ENCODE measurements at regions not wholly inside any gene's neighbourhood (a gene's known extent, or its start where the extent isn't known, plus 50 kb on each side); places are given as distances from the start of the nearest gene placed in this dataset.
A peak's percentile ranks its signal among the peaks of the same experiment; 100 is the strongest.

DNA sequence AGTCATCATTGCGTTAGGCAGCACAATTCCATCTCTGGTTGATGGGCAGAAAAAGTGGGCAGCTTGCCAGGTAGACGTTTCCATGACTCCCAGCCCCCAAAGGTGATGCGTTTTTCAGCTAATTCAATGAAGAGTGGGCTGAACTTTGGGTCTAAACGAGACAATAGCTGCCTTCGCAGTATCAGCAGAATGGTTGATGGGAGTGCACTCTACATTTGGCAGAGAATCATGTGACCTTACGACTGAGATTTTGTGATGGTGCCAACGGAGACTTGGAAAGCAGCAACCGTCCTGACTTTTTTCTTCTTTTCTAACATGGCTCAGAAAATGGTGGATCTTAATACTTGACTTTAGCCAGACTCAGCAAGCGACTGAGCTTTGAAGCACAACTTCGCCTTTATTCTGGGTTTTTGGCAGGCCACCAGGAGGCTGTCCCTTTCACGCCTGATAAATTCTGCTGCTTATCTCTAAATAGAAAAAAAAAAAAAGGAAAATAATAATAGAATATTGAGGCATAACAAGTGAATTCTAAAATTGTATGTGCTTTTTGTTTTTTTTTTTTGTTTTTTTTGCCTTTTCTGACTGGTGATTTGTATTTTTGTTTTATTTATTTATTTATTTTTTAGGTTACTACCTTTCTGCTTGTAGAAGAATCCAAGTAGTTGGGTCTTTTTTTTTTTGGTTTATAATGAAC lies 804.8 kb downstream of the USP25 start:
- Mint-ChIP-seq H3K27me3 (ENCODE audit: low read depth) (no peaks in the 10 kb centered on the region), H3K27ac (peak overlapping the region; percentile 93), H3K9me3 (peaks cover 19% of the 10 kb centered on the region), H3K4me3 (peak overlapping the region; percentile 53), H3K4me1 (peaks cover 42% of the 10 kb centered on the region), H3K36me3 (peaks cover 26% of the 10 kb centered on the region)
- no peak for TF ChIP-seq CTCF (IDR thresholded peaks at IDR 0.05; ENCODE audit: unreplicated experiment)
- DNase-seq (ENCODE audit: low spot score in 2 of 2, unreplicated experiment in 2 of 2): peak in 1 of 2 experiments; percentile 64

DNA sequence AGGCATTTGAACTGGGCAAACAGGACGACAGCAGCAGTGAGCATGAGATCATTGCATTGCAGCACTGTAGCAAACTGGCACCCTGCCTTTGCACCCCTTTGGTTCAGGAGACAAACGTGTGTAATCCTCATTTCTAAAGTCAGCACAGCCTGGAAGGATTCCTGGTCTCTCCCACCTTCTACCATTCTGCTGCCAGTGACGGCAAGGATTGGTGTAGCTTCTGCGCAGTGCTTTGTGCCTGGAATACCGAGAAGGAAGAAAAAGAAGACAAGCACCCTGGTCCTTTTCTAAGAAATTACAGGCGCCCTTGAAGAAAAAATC lies 805.3 kb downstream of the USP25 start:
- no peak for DNase-seq (ENCODE audit: low spot score in 2 of 2, unreplicated experiment in 2 of 2)
- peak overlapping the region; percentile 37 for H3K4me3 Mint-ChIP-seq
- H3K27me3 Mint-ChIP-seq (ENCODE audit: low read depth): no peaks in the 10 kb centered on the region
- TF ChIP-seq CTCF (IDR thresholded peaks at IDR 0.05; ENCODE audit: unreplicated experiment): no peak
- peaks cover 27% of the 10 kb centered on the region for H3K36me3 Mint-ChIP-seq
- H3K9me3 Mint-ChIP-seq: peaks cover 16% of the 10 kb centered on the region
- H3K27ac Mint-ChIP-seq: peak overlapping the region; percentile 93
- peaks cover 42% of the 10 kb centered on the region for H3K4me1 Mint-ChIP-seq

- H3K4me3 Mint-ChIP-seq: no peak overlapping the region
- TF ChIP-seq CTCF (IDR thresholded peaks at IDR 0.05; ENCODE audit: unreplicated experiment): no peak
- H3K27ac Mint-ChIP-seq: peak overlapping the region; percentile 93
- no peak for DNase-seq (ENCODE audit: low spot score in 2 of 2, unreplicated experiment in 2 of 2)
- H3K27me3 Mint-ChIP-seq (ENCODE audit: low read depth): no peaks in the 10 kb centered on the region
- peaks cover 16% of the 10 kb centered on the region for H3K9me3 Mint-ChIP-seq
- H3K36me3 Mint-ChIP-seq: peaks cover 28% of the 10 kb centered on the region
- H3K4me1 Mint-ChIP-seq: peaks cover 42% of the 10 kb centered on the region
Observed at GRCh38 chr21:16535626-16536025, 805.8 kb downstream of the USP25 start.

DNA sequence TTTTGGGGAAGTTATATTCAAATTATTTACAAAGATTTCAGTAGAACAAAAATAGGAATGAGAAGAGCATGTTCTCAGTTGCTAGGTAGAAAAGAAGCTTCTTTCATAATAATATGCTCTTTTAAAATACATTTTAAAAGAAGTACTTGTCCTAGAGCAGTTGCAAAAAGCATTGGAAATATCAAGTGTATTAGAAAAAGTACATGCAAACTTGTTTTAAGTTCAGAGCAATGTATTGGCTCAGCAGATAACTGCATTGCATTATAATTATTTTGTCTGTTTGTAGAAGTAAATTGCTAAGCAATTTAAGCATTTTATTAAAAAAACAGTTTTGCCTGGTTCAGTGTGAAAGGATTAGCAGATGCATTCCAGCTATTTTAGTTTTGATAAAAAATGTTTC lies 806.4 kb downstream of the USP25 start:
- no peaks in the 10 kb centered on the region for H3K27me3 Mint-ChIP-seq (ENCODE audit: low read depth)
- H3K4me3 Mint-ChIP-seq: no peak overlapping the region
- DNase-seq (ENCODE audit: low spot score in 2 of 2, unreplicated experiment in 2 of 2): no peak

GRCh38 chr21:16536643-16537434 lies 807.1 kb downstream of the USP25 start:
- DNase-seq (ENCODE audit: low spot score in 2 of 2, unreplicated experiment in 2 of 2): no peak
- peaks cover 24% of the 10 kb centered on the region for H3K36me3 Mint-ChIP-seq
- H3K4me1 Mint-ChIP-seq: peaks cover 42% of the 10 kb centered on the region
- TF ChIP-seq CTCF (IDR thresholded peaks at IDR 0.05; ENCODE audit: unreplicated experiment): no peak
- no peak overlapping the region for H3K4me3 Mint-ChIP-seq
- no peaks in the 10 kb centered on the region for H3K27me3 Mint-ChIP-seq (ENCODE audit: low read depth)
- H3K9me3 Mint-ChIP-seq: peaks cover 4% of the 10 kb centered on the region
- H3K27ac Mint-ChIP-seq: peak overlapping the region; percentile 66

More for the DNA sequence above, 806.4 kb downstream of the USP25 start:
- Mint-ChIP-seq H3K9me3 (peaks cover 11% of the 10 kb centered on the region), H3K36me3 (peaks cover 26% of the 10 kb centered on the region), H3K27ac (peak overlapping the region; percentile 65), H3K4me1 (peaks cover 42% of the 10 kb centered on the region)
- TF ChIP-seq CTCF (IDR thresholded peaks at IDR 0.05; ENCODE audit: unreplicated experiment): no peak

Measured in mesothelial cell of epicardium (in vitro differentiated cells).